Loucy (cell line): ENCODE measurements at regions not wholly inside any gene's neighbourhood (a gene's known extent, or its start where the extent isn't known, plus 50 kb on each side); places are given as distances from the start of the nearest gene placed in this dataset.

Experiments used
- H2AFZ ChIP-seq: fragments of 200-600 bp; sonication (generic); 2 replicates; pipeline ENCODE4 v1.6.0; 2016; ENCODE audit warnings: antibody characterized with exemption, mild to moderate bottlenecking, low read length, moderate library complexity
- H3F3A ChIP-seq: fragments of 200-600 bp; 2 replicates; pipeline ENCODE4 v1.6.0; 2016; ENCODE audit warnings: antibody characterized with exemption, low read depth, mild to moderate bottlenecking
- H3K27me3 ChIP-seq: fragments of 200-600 bp; sonication (generic); 2 replicates; pipeline ENCODE4 v1.6.1; 2014; ENCODE audit warnings: low read length, mild to moderate bottlenecking; ENCODE audit not compliant: insufficient read depth, poor library complexity, severe bottlenecking
- H3K36me3 ChIP-seq: fragments of 200-600 bp; sonication (generic); 2 replicates; pipeline ENCODE4 v1.6.1; 2016; ENCODE audit warnings: low read length; ENCODE audit not compliant: insufficient read depth
- H3K4me1 ChIP-seq: fragments of 200-600 bp; sonication (generic); 2 replicates; pipeline ENCODE4 v1.5.1; 2014; ENCODE audit warnings: low read length, mild to moderate bottlenecking; ENCODE audit not compliant: insufficient read depth, poor library complexity, severe bottlenecking
- H3K4me2 ChIP-seq: fragments of 200-600 bp; sonication (generic); 2 replicates; pipeline ENCODE4 v1.6.0; 2014; ENCODE audit warnings: antibody characterized with exemption, low read length, low read depth, mild to moderate bottlenecking; ENCODE audit not compliant: poor library complexity, severe bottlenecking
- H3K4me3 ChIP-seq: fragments of 200-600 bp; sonication (generic); 2 replicates; pipeline ENCODE4 v1.5.1; 2014; ENCODE audit warnings: low read length, mild to moderate bottlenecking, mixed read lengths; ENCODE audit not compliant: poor library complexity, severe bottlenecking
- H3K79me2 ChIP-seq: fragments of 200-600 bp; sonication (generic); 2 replicates; pipeline ENCODE4 v1.6.1; 2014; ENCODE audit warnings: low read length; ENCODE audit not compliant: insufficient read depth
- H3K9ac ChIP-seq: fragments of 200-600 bp; sonication (generic); 2 replicates; pipeline ENCODE4 v1.6.0; 2014; ENCODE audit warnings: mild to moderate bottlenecking, low read depth, low read length, moderate library complexity; ENCODE audit not compliant: poor library complexity, severe bottlenecking
- H3K9me2 ChIP-seq: fragments of 200-600 bp; sonication (generic); replicated peaks from 2 replicates; pipeline ENCODE4 v1.6.1; 2016; ENCODE audit warnings: low read depth, low read length, mixed read lengths
- H3K9me3 ChIP-seq: fragments of 200-600 bp; sonication (generic); 2 replicates; pipeline ENCODE4 v1.6.1; 2014; ENCODE audit warnings: mild to moderate bottlenecking, antibody characterized with exemption, low read length, low read depth; ENCODE audit not compliant: insufficient read depth
- H4K20me1 ChIP-seq: fragments of 200-600 bp; sonication (generic); 2 replicates; pipeline ENCODE4 v1.6.0; 2014; ENCODE audit warnings: antibody characterized with exemption, low read length, mild to moderate bottlenecking; ENCODE audit not compliant: insufficient read depth, poor library complexity, severe bottlenecking
- CTCF ChIP-seq: fragments of 200-600 bp; sonication (generic); conservative IDR thresholded peaks from 2 replicates; pipeline ENCODE4 v1.5.1; 2014; ENCODE audit warnings: mild to moderate bottlenecking, antibody characterized with exemption, low read length
- EZH2phosphoT487 ChIP-seq: fragments of 200-600 bp; IDR thresholded peaks from 2 replicates; pipeline ENCODE4 v1.6.1; 2018; ENCODE audit warnings: antibody characterized with exemption, mild to moderate bottlenecking, moderate library complexity, borderline replicate concordance

GRCh38 chr2:129791712-129792111 lies 187.8 kb upstream of the RAB6C start:
- H3K9me2 ChIP-seq: no peaks in the 10 kb centered on the region
- TF ChIP-seq EZH2phosphoT487 (no peak), CTCF (no peak)
- no peaks in the 10 kb centered on the region for H3K4me1 ChIP-seq
- no peak overlapping the region for H3K4me2 ChIP-seq
- H3K27me3 ChIP-seq: no peaks in the 10 kb centered on the region
- no peaks in the 10 kb centered on the region for H3K36me3 ChIP-seq
- no peak overlapping the region for H3K9ac ChIP-seq
- H3K4me3 ChIP-seq: no peak overlapping the region
- no peaks in the 10 kb centered on the region for H3K9me3 ChIP-seq
- no peaks in the 10 kb centered on the region for H4K20me1 ChIP-seq
- no peak overlapping the region for H2AFZ ChIP-seq
- H3F3A ChIP-seq: no peaks in the 10 kb centered on the region
- H3K79me2 ChIP-seq: no peaks in the 10 kb centered on the region

GRCh38 chr2:129793431-129793902 lies 186.0 kb upstream of the RAB6C start:
- Histone ChIP-seq H3K9me3 (no peaks in the 10 kb centered on the region), H4K20me1 (no peaks in the 10 kb centered on the region), H3K9me2 (no peaks in the 10 kb centered on the region), H3K4me2 (no peak overlapping the region), H3K27me3 (no peaks in the 10 kb centered on the region), H3K79me2 (no peaks in the 10 kb centered on the region), H3F3A (no peaks in the 10 kb centered on the region), H3K9ac (no peak overlapping the region), H2AFZ (no peak overlapping the region), H3K4me1 (no peaks in the 10 kb centered on the region), H3K36me3 (no peaks in the 10 kb centered on the region), H3K4me3 (no peak overlapping the region)
- TF ChIP-seq EZH2phosphoT487 (no peak), CTCF (no peak)

- H3K36me3 ChIP-seq: no peaks in the 10 kb centered on the region
- TF ChIP-seq CTCF (no peak), EZH2phosphoT487 (no peak)
Observed at GRCh38 chr2:129794116-129794515, 185.3 kb upstream of the RAB6C start.

More at GRCh38 chr2:129794116-129794515, 185.3 kb upstream of the RAB6C start:
- Histone ChIP-seq H3K4me1 (no peaks in the 10 kb centered on the region), H3K4me2 (no peak overlapping the region), H2AFZ (no peak overlapping the region), H3F3A (no peaks in the 10 kb centered on the region), H3K79me2 (no peaks in the 10 kb centered on the region), H4K20me1 (no peaks in the 10 kb centered on the region), H3K4me3 (no peak overlapping the region), H3K9ac (no peak overlapping the region), H3K9me3 (no peaks in the 10 kb centered on the region), H3K27me3 (no peaks in the 10 kb centered on the region), H3K9me2 (no peaks in the 10 kb centered on the region)
